GM19043 (cell line): ENCODE measurements at regions not wholly inside any gene's neighbourhood (a gene's known extent, or its start where the extent isn't known, plus 50 kb on each side); places are given as distances from the start of the nearest gene placed in this dataset.

Source experiments
- ATAC-seq: cut with Tn5 transposase; IDR thresholded peaks from one replicate; pipeline ENCODE4 v1.9.1; 2021; ENCODE audit warnings: low read depth; ENCODE audit not compliant: unreplicated experiment

DNA sequence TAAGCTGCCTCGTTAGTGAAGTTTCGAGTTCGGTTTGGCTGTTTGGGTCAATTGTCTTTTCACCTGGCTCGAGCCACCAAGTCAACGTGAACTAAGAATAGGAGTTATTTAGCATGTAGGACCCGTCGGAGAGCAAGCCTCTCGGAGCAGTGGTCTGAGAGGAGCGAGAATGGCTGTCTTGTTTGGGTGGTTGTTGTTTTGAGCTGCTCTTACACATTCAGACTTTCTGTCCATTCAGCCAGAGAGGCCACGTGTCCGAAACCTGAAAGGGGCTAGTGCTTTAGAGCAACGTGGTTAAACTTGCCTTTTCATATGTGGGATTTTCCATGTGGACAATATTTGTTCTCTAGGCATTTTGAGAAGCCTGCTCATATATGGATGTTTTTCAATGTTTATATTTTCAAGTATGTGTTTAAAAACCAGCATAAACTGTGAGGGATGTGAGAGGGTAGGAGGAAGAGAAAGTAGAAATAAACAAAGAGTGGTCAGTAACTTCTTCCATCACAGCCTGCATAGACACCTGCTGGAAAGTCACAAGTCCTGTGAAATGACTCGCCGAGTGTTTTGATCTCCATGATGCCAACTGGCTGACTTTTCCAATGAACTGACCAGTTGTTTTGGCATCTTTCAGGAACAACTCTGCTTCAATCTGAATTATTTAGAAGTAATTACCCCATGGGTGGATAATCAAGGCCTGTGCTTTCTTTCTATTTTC, 221.0 kb downstream of the ASCL1 start:
- no peak for ATAC-seq

DNA sequence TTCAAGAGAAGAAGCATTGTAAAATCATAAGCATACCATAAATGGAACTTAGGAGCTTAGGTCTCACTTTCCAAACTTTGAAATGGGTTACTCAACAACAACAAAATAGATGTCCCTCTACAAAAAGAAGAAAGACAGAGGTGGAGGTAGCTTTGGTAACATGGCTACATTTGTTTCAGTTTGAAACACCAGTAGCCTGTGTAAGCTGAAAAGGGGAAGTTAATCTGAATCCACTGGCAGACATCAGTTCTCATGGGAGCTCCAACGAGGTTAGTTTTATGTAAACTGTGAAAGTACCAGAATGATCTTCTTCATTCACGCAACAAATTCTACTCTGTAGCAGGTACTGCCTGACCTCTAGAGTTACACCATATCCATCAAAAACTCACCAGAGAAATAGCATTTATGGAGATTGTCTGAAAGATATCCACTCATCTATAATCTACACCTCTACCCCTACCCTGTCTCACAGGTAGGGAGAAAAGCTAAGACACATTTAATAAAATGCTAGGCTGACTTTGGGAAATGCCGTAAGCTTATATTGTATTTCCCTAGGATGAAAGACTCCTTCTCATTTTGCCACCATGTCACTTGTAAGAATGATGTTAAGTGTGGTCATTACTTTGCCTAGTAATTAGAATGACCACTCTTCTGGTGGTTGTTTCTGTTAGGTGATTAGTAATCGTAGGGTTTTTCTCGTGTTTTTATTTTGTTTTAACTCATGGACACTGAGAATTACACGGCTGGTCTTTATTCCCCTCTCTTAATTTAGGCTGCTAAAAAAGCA, 224.1 kb downstream of the ASCL1 start:
- peak; percentile 93 for ATAC-seq

DNA sequence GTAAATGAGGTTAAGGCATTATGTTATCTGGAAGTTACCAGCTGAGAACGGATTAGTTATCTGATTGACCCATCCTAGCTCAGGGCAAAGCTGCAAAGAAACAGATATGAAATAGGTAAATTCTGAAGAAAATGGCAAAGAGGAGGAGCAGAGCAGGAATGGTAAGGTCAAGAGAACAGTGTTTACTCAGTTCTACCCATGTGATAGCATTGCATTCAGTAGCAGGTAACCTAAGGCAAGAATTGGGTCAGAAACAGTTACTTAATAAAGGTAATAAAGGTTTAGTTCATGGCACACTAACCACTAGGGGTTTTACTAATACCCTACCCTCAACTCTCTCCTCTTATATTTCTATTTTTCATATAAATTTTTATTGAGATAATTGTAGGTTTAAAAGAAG, 224.8 kb downstream of the ASCL1 start:
- no peak for ATAC-seq

DNA sequence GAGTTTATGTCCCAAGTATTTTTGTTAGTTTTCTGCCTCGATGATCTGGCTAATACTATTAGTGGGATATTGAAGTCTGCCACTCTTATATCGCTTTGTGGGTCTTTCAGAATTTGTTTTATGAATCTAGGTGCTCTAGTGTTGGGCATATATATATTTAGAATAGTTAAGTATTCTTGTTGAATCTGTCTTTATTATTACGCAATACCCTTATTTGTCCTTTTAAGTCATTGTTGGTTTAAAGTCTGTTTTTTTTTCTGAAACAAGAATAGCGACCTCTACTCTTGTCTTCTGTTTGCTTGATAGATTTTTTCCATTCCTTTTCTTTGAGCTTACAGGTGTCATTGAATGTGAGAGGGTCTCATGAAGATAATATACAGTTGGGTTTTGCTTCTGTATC, 239.0 kb downstream of the ASCL1 start:
- no peak for ATAC-seq

DNA sequence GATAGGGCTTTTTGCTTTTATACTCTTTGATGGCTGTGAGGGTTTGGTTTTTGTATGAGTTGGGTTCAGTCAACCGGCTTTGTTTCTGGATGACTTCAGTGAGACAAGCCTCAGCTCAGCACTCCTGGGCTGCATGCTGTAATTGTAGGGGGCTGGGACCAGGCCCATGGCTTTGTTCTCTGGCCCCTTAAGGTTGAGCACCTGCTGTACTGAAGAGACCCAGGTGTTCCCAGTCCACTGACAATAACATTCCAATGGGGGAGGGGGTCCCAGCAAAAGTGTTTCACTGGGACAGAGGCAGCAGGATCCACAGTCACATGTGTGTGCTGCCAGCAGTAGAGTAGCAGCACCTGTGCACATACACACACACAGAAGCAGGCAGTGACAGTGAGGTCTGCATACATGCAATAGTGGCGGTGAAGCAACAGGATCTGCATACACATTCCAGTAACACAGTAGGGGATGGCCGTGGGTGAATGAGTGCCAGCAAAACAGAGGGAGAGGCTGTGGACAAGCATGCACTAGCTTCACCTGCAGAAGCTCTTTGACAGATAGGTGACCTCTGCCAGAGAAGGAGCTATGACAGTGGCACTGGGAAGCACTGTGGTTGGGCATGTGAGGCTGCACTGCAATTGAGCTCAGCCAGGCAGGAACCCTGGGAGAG, 240.4 kb downstream of the ASCL1 start:
- ATAC-seq, result no peak

DNA sequence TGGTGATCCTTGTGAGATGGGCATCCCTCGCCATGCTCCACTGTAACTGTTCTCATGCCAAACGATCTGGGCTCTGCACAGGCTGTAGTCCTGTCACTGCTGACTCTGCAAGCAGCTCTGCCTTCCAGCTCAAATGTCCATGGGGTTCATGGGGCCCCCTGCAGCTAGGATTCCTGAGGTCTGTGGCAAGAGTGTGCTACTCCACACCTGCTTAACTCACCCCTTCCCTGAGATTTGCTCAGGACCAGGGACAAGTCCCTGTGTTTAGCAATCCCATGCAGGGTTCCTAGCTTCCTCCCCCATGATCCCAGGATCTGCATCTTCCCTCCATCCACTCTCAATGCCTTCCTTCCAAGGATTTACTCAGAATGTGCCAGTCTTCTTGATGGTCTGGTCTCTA, 241.0 kb downstream of the ASCL1 start:
- ATAC-seq, result no peak

DNA sequence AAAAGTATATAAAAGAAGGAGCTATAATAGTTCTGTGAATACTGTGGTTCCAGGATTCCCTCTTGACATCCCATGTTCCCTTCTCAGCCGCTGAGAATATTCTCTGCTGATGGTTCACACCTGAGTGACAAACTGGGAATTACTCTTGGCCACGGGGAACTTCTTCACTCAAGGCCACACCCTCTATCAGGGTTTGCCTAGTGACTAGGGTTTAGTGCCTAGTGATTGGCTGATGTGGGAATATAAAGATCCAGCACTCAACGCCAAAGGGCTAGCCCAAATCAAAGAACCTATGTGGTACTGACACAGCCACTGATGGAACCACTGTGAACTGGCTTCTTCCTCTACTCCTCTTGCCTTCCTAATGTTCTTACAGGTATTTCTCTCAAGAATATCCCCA, 248.4 kb downstream of the ASCL1 start:
- ATAC-seq, result no peak

DNA sequence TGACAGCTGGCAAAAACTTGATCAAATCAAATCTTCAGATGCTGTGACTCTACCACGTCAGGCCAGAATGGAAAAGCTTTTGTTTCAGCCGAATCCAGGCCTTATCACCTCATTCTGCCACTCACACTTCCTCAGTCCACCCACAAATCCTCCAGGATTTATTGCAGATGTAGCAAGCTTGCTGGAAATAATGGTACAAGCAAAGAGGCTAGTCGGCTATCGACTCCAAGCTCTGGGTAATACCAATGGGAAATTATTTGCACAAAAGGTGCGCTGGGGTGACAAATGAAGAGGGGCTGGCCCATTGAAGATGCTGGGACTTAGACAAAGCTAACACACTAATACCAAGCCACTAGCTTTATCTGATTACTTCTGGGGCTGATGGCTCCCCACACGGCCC, 250.5 kb downstream of the ASCL1 start:
- no peak for ATAC-seq

DNA sequence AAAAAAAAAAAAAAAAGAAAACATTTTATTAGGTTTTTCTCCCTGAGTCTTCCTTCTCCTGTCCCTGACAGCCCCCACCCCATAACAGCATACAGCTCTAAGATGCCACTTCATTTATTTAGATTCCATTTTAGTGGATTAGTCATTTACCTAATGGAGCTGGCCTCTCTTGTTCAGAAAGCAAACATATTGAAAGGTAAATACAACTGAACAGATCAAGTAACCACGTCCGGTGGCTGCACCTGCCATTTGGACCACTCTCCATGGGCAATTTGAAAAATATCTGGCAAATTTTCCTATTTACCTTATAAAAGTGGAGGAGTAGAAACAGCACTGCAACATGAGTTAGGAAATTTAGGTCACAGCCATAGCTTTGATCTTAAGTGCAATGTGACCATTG, 254.6 kb downstream of the C12orf42 start:
- ATAC-seq, result no peak

DNA sequence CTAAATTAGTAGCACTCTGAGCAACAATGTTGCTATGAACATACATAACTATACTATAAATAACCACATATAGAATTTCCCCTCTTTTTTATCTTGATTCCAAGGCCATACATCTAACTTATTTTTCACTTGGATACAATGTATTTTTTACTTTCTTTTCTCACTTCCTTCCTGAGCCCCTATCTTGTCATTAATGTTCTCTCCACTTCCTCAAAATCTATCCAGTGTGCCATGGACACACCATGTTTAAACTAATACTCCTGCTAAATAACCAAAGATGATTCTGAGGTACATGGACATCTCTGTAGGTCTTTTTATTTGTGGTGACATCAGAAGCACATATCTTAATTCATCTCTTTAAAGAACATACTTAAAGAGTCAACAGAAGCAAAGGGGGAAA, 251.2 kb downstream of the C12orf42 start:
- ATAC-seq, result no peak

DNA sequence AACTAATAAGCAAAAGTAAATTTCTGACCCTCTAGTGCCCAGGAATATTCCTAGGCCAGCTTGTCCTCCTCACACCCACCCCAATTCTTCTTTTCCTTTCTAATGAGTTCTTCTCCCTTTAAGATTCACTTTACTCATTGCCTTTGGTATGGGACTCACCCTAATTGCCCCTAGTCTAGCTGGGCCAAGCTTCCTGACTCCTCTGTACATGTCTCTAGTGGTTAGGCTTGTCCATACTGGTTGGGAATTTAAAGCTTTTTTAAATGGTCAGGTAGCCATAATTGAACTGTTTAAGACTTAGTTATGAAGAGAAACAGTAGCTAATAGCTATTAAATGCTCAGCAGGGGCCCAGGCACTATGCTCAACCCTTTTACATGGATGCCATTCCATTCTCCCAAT, 248.2 kb downstream of the C12orf42 start:
- no peak for ATAC-seq

DNA sequence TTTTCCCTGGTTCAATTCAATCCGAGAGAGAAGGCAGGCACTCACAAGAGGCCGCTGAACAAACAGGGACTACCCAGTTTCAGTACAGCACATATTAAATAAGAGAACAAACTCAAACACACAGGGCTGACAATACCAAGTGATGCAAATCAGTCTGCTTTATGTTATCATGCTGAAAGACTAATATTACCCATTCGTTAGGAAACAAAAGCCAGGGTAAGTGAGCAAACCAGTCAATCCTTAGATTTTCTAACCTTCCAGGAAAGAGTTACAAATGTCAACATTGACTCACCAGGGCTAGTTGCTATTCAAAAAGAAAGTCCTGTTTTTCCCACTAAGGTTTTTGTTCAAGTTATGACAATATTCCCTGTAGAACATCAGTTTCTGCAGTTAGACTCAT, 246.2 kb downstream of the C12orf42 start:
- ATAC-seq, result no peak

DNA sequence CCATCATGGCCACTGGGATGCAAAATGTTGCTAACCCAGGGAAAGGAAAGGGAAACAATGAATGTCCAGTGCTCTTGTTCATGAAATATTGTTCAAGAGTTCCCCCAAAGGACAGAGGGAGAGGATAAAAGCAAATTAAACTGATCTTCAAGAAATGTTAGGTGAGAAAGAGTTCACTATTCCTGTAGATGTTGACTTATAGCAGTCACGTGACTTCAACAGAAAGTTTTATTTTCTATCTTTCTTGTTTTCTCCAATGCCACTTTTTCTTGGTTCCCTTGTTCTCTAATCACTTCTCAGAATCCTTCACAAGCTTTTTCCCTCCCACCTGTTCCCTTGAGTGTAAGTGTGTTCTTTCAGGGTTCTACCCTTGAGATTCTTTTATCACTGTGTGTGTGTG, 245.3 kb downstream of the C12orf42 start:
- no peak for ATAC-seq
